Fibroblast of the aortic adventitia (primary cell): ENCODE measurements at regions not wholly inside any gene's neighbourhood (a gene's known extent, or its start where the extent isn't known, plus 50 kb on each side); places are given as distances from the start of the nearest gene placed in this dataset.
A peak's percentile ranks its signal among the peaks of the same experiment; 100 is the strongest.

Experiments used
- DNase-seq: peaks from one replicate; pipeline ENCODE4 v3.0.0-alpha.2; 2010; ENCODE audit warnings: low read depth
- H3K4me3 ChIP-seq: 2 replicates; pipeline ENCODE4 v1.5.1; 2011; ENCODE audit warnings: low read depth, mild to moderate bottlenecking, control low read depth, low read length, moderate library complexity
- CTCF ChIP-seq: IDR thresholded peaks from 2 replicates; pipeline ENCODE4 v1.5.1; 2011; ENCODE audit warnings: mild to moderate bottlenecking, low read length, control low read depth, inconsistent platforms; ENCODE audit not compliant: insufficient read depth

GRCh38 chr14:80403036-80403435, 191.7 kb upstream of the DIO2 start:
- H3K4me3 ChIP-seq, result no peak overlapping the region
- no peak for DNase-seq
- no peak for TF ChIP-seq CTCF

- no peak for TF ChIP-seq CTCF
- no peak overlapping the region for H3K4me3 ChIP-seq
- peak; percentile 61 for DNase-seq
These were observed 183.7 kb upstream of the DIO2 start for GRCh38 chr14:80395031-80395430.

- DNase-seq, result no peak
- no peak overlapping the region for H3K4me3 ChIP-seq
- TF ChIP-seq CTCF, result no peak
These were observed 182.5 kb upstream of the DIO2 start for GRCh38 chr14:80393766-80394165.

- H3K4me3 ChIP-seq, result no peak overlapping the region
- TF ChIP-seq CTCF, result no peak
- DNase-seq, result peak; percentile 46
These were observed 179.6 kb upstream of the DIO2 start for GRCh38 chr14:80390906-80391305.

GRCh38 chr14:80388980-80389711, 177.8 kb upstream of the DIO2 start:
- no peak for TF ChIP-seq CTCF
- H3K4me3 ChIP-seq, result no peak overlapping the region
- peak; percentile 92 for DNase-seq

- no peak for TF ChIP-seq CTCF
- peak; percentile 38 for DNase-seq
These were observed 176.3 kb upstream of the DIO2 start for GRCh38 chr14:80387563-80387981.

GRCh38 chr14:80385336-80385735, 174.0 kb upstream of the DIO2 start:
- H3K4me3 ChIP-seq, result no peak overlapping the region
- no peak for DNase-seq
- TF ChIP-seq CTCF, result no peak

More at GRCh38 chr14:80387563-80387981, 176.3 kb upstream of the DIO2 start:
- H3K4me3 ChIP-seq, result no peak overlapping the region
